ENCODE measurements at regions not wholly inside any gene's neighbourhood (a gene's known extent, or its start where the extent isn't known, plus 50 kb on each side); places are given as distances from the start of the nearest gene placed in this dataset.

GRCh38 chr5:158007336-158007735 is 148.4 kb upstream of the CLINT1 start:
- H3K27me3 Mint-ChIP-seq (ENCODE audit: insufficient read depth), result no peaks in the 10 kb centered on the region
- H3K27ac Mint-ChIP-seq, result no peak overlapping the region
- no peak overlapping the region for H3K4me3 Mint-ChIP-seq
- TF ChIP-seq CTCF (conservative IDR thresholded peaks at IDR 0.05), result no peak
- H3K9ac ChIP-seq (ENCODE audit: extremely low read depth, low read length, poor library complexity, severe bottlenecking), result no peak overlapping the region
- 90 to 92% methylated on average over 3 of the region's 3 CpGs for WGBS, 2 experiments (ENCODE audit: insufficient coverage in 1 of 2, insufficient read length in 1 of 2)
- peaks cover 11% of the 10 kb centered on the region for H3K4me1 ChIP-seq (ENCODE audit: control insufficient read depth, insufficient read depth, low read length)
- no peak overlapping the region for H3K27ac ChIP-seq (ENCODE audit: low read depth, low read length)
- no peak overlapping the region for H3K4me3 ChIP-seq (ENCODE audit: low read length)
- H3K36me3 Mint-ChIP-seq (ENCODE audit: low read depth), result no peaks in the 10 kb centered on the region
- H3K4me1 Mint-ChIP-seq, result peaks cover 17% of the 10 kb centered on the region
- peaks cover 10% of the 10 kb centered on the region for H3K9me3 ChIP-seq (ENCODE audit: control insufficient read depth, low read length)
- no peak for DNase-seq
- no peaks in the 10 kb centered on the region for H3K27me3 ChIP-seq (ENCODE audit: control insufficient read depth, insufficient read depth, low read length, poor library complexity, severe bottlenecking)
- H3K36me3 ChIP-seq (ENCODE audit: control insufficient read depth, insufficient read depth, low read length), result no peaks in the 10 kb centered on the region
- H3K9me3 Mint-ChIP-seq, result no peaks in the 10 kb centered on the region

- 92% methylated on average over 2 of the region's 2 CpGs; no CpG with 5 or more reads in 1 of the 2 experiments for WGBS, 2 experiments (ENCODE audit: insufficient coverage in 1 of 2, insufficient read length in 1 of 2)
- H3K27me3 Mint-ChIP-seq (ENCODE audit: insufficient read depth), result no peaks in the 10 kb centered on the region
- Histone ChIP-seq H3K36me3 (ENCODE audit: control insufficient read depth, insufficient read depth, low read length) (no peaks in the 10 kb centered on the region), H3K9me3 (ENCODE audit: control insufficient read depth, low read length) (no peaks in the 10 kb centered on the region), H3K27me3 (ENCODE audit: control insufficient read depth, insufficient read depth, low read length, poor library complexity, severe bottlenecking) (no peaks in the 10 kb centered on the region), H3K27ac (ENCODE audit: low read depth, low read length) (no peak overlapping the region), H3K9ac (ENCODE audit: extremely low read depth, low read length, poor library complexity, severe bottlenecking) (no peak overlapping the region), H3K4me1 (ENCODE audit: control insufficient read depth, insufficient read depth, low read length) (no peaks in the 10 kb centered on the region), H3K4me3 (ENCODE audit: low read length) (no peak overlapping the region)
- no peak overlapping the region for H3K4me3 Mint-ChIP-seq
- H3K27ac Mint-ChIP-seq, result no peak overlapping the region
- DNase-seq, result no peak
- H3K36me3 Mint-ChIP-seq (ENCODE audit: low read depth), result no peaks in the 10 kb centered on the region
- no peaks in the 10 kb centered on the region for H3K9me3 Mint-ChIP-seq
- TF ChIP-seq CTCF (conservative IDR thresholded peaks at IDR 0.05), result no peak
- peaks cover 2% of the 10 kb centered on the region for H3K4me1 Mint-ChIP-seq
Measured at GRCh38 chr5:157999696-158000095, 140.8 kb upstream of the CLINT1 start.

- Histone ChIP-seq H3K4me1 (ENCODE audit: control insufficient read depth, insufficient read depth, low read length) (no peaks in the 10 kb centered on the region), H3K9me3 (ENCODE audit: control insufficient read depth, low read length) (no peaks in the 10 kb centered on the region), H3K36me3 (ENCODE audit: control insufficient read depth, insufficient read depth, low read length) (no peaks in the 10 kb centered on the region), H3K9ac (ENCODE audit: extremely low read depth, low read length, poor library complexity, severe bottlenecking) (no peak overlapping the region), H3K4me3 (ENCODE audit: low read length) (no peak overlapping the region), H3K27ac (ENCODE audit: low read depth, low read length) (no peak overlapping the region), H3K27me3 (ENCODE audit: control insufficient read depth, insufficient read depth, low read length, poor library complexity, severe bottlenecking) (no peaks in the 10 kb centered on the region)
- H3K4me3 Mint-ChIP-seq, result no peak overlapping the region
- WGBS, 2 experiments (ENCODE audit: insufficient coverage in 1 of 2, insufficient read length in 1 of 2), result 88 to 91% methylated on average over 7 to 8 of the region's 8 CpGs
- no peaks in the 10 kb centered on the region for H3K27me3 Mint-ChIP-seq (ENCODE audit: insufficient read depth)
- TF ChIP-seq CTCF (conservative IDR thresholded peaks at IDR 0.05), result no peak
- H3K27ac Mint-ChIP-seq, result no peak overlapping the region
- H3K36me3 Mint-ChIP-seq (ENCODE audit: low read depth), result no peaks in the 10 kb centered on the region
- H3K9me3 Mint-ChIP-seq, result no peaks in the 10 kb centered on the region
- H3K4me1 Mint-ChIP-seq, result peaks cover 7% of the 10 kb centered on the region
- DNase-seq, result no peak
Measured at GRCh38 chr5:157997991-157998504, 139.1 kb upstream of the CLINT1 start.

Data from endodermal cell (in vitro differentiated cells).